NCI-H2227 (cell line): ENCODE measurements at regions not wholly inside any gene's neighbourhood (a gene's known extent, or its start where the extent isn't known, plus 50 kb on each side); places are given as distances from the start of the nearest gene placed in this dataset.
"Not testable (repeated sequence)": the region's sequence is repeated elsewhere in the genome, so short reads cannot be mapped to it uniquely, and the experiment has no call there.

Experiments used
- DNase-seq: peaks from one replicate; lab custom pipeline; 2025; ENCODE audit not compliant: unreplicated experiment; lab: John Stamatoyannopoulos, UW

GRCh38 chr7:138359870-138360559 is 100.0 kb upstream of the TRIM24 start:
- DNase-seq: no peak

- DNase-seq: no peak
Observed at GRCh38 chr7:138363721-138364120, 96.3 kb upstream of the TRIM24 start.

- not testable (repeated sequence) for DNase-seq
Observed at GRCh38 chr7:138366137-138366536, 93.9 kb upstream of the TRIM24 start.

GRCh38 chr7:138366676-138367075 is 93.4 kb upstream of the TRIM24 start:
- DNase-seq: not testable (repeated sequence)

GRCh38 chr7:138369797-138370196 is 90.3 kb upstream of the TRIM24 start:
- DNase-seq: no peak

- DNase-seq: no peak
Observed at GRCh38 chr7:138370956-138371355, 89.1 kb upstream of the TRIM24 start.

- no peak for DNase-seq
Observed at GRCh38 chr7:138374119-138374693, 85.9 kb upstream of the TRIM24 start.

- DNase-seq: no peak
Observed at GRCh38 chr7:138377306-138377705, 82.8 kb upstream of the TRIM24 start.

- DNase-seq: no peak
Observed at GRCh38 chr7:138378741-138379559, 81.1 kb upstream of the TRIM24 start.

GRCh38 chr7:138382862-138383565 is 77.0 kb upstream of the TRIM24 start:
- DNase-seq: no peak

- DNase-seq: no peak
Observed at GRCh38 chr7:138386821-138387220, 73.2 kb upstream of the TRIM24 start.

GRCh38 chr7:138387755-138388475 is 72.1 kb upstream of the TRIM24 start:
- DNase-seq: no peak

- DNase-seq: no peak
Observed at GRCh38 chr7:138388673-138389491, 71.2 kb upstream of the TRIM24 start.

- no peak for DNase-seq
Observed at GRCh38 chr7:138395763-138396162, 64.3 kb upstream of the TRIM24 start.

GRCh38 chr7:138396251-138397070 is 63.6 kb upstream of the TRIM24 start:
- DNase-seq: peak; percentile 64

- DNase-seq: not testable (repeated sequence)
Observed at GRCh38 chr7:138397071-138397433, 63.0 kb upstream of the TRIM24 start.

- DNase-seq: no peak
Observed at GRCh38 chr7:138398857-138399256, 61.2 kb upstream of the TRIM24 start.

- no peak for DNase-seq
Observed at GRCh38 chr7:138400400-138400886, 59.6 kb upstream of the TRIM24 start.

GRCh38 chr7:138402749-138403148 is 57.3 kb upstream of the TRIM24 start:
- no peak for DNase-seq
